GM19043 (cell line): ENCODE measurements at regions not wholly inside any gene's neighbourhood (a gene's known extent, or its start where the extent isn't known, plus 50 kb on each side); places are given as distances from the start of the nearest gene placed in this dataset.

Source experiments
- ATAC-seq: cut with Tn5 transposase; IDR thresholded peaks from one replicate; pipeline ENCODE4 v1.9.1; 2021; ENCODE audit warnings: low read depth; ENCODE audit not compliant: unreplicated experiment

- no peak for ATAC-seq
These were observed 191.1 kb downstream of the MAP2K6 start for GRCh38 chr17:69605571-69605970.

- ATAC-seq: no peak
These were observed 191.8 kb downstream of the MAP2K6 start for GRCh38 chr17:69606142-69606800.

- peak; percentile 90 for ATAC-seq
These were observed 192.8 kb downstream of the MAP2K6 start for GRCh38 chr17:69607162-69607834.

- ATAC-seq: no peak
These were observed 193.6 kb downstream of the MAP2K6 start for GRCh38 chr17:69608141-69608540.

- no peak for ATAC-seq
These were observed 194.4 kb downstream of the MAP2K6 start for GRCh38 chr17:69608808-69609472.

GRCh38 chr17:69609473-69610305 is 195.2 kb downstream of the MAP2K6 start:
- ATAC-seq: no peak

- ATAC-seq: no peak
These were observed 205.9 kb downstream of the MAP2K6 start for GRCh38 chr17:69620363-69620762.

- ATAC-seq: no peak
These were observed 211.0 kb downstream of the MAP2K6 start for GRCh38 chr17:69625474-69625873.

- no peak for ATAC-seq
These were observed 215.6 kb downstream of the MAP2K6 start for GRCh38 chr17:69630056-69630635.

GRCh38 chr17:69634844-69635243 is 220.3 kb downstream of the MAP2K6 start:
- ATAC-seq: no peak

GRCh38 chr17:69637446-69638156 is 223.1 kb downstream of the MAP2K6 start:
- no peak for ATAC-seq

- ATAC-seq: no peak
These were observed 224.6 kb downstream of the MAP2K6 start for GRCh38 chr17:69639096-69639495.

GRCh38 chr17:69640073-69640472 is 225.6 kb downstream of the MAP2K6 start:
- no peak for ATAC-seq

- no peak for ATAC-seq
These were observed 229.2 kb downstream of the MAP2K6 start for GRCh38 chr17:69643686-69644085.

GRCh38 chr17:69646729-69647128 is 232.2 kb downstream of the MAP2K6 start:
- no peak for ATAC-seq

GRCh38 chr17:69650881-69651280 is 236.4 kb downstream of the MAP2K6 start:
- ATAC-seq: no peak

- ATAC-seq: no peak
These were observed 237.4 kb downstream of the MAP2K6 start for GRCh38 chr17:69651921-69652320.

- no peak for ATAC-seq
These were observed 240.7 kb downstream of the MAP2K6 start for GRCh38 chr17:69654981-69655855.

- no peak for ATAC-seq
These were observed 241.4 kb downstream of the MAP2K6 start for GRCh38 chr17:69655902-69656301.
